ENCODE measurements at regions not wholly inside any gene's neighbourhood (a gene's known extent, or its start where the extent isn't known, plus 50 kb on each side); places are given as distances from the start of the nearest gene placed in this dataset.

DNA sequence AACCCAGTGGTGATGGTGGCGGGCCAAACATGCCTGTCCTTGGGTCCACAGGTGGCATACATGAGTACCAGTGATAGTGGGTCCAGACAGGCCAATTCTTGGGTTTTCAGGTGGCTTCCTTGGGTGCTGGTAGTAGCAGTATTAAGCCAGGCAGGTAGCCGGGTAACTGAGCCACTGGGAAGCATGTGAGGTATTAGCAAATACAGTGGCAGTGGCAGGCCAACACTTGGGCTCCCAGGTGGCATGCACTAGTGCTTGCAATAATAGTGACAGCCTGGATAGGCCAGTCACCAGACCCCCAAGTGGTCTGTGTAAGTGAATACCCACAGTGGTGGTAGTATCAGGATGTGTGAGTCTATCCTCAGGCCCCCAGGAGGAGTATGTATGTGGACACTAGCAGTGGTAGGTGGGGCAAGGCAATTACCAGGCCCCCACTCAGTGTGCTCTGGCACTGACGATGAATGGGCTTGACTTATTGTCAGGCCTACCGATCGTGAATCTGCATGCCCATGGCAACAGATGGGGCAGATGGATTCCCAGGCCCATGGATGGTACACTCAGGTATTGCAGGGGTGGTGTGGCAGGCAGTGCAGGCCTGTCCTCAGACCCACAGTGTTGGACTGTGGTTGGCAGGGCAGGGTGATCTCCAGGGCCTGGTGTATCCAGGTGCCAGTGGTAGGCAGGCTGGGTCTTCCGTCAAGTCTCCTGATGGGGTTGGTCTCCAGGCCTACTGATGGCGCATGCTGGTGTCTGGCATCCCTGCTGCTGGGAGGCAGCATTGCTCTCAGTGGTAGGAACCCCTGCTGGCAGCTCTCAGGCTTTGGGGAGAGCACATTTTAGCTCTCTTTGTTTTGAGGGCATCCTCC, 840.7 kb downstream of the FAM181B start:
- H3K9me3 ChIP-seq (ENCODE audit: low read length) = no peaks in the 10 kb centered on the region
- no peaks in the 10 kb centered on the region for H3K79me2 ChIP-seq (ENCODE audit: insufficient read depth, low read depth, low read length)
- no peak overlapping the region for H2AFZ ChIP-seq (ENCODE audit: low read length)
- intact Hi-C loops (cut with micrococcal nuclease; ENCODE audit: unreplicated experiment) = no loop called here
- H4K20me1 ChIP-seq (ENCODE audit: insufficient read depth, low read length) = no peaks in the 10 kb centered on the region
- ChIA-PET CTCF (ENCODE audit: unreplicated experiment) (no interaction called here), POLR2A (no interaction called here)
- no TSS peak for BruUV-seq (replicated peaks)
- H3K9me2 ChIP-seq (ENCODE audit: insufficient read depth, low read length) = no peaks in the 10 kb centered on the region
- no peaks in the 10 kb centered on the region for H3K36me3 ChIP-seq (ENCODE audit: insufficient read depth, low read length)
- no peak for DNase-seq (ENCODE audit: low spot score)
- H3K4me1 ChIP-seq (ENCODE audit: insufficient read depth, low read length, poor library complexity, severe bottlenecking) = no peaks in the 10 kb centered on the region
- TF ChIP-seq, protein P1, sequence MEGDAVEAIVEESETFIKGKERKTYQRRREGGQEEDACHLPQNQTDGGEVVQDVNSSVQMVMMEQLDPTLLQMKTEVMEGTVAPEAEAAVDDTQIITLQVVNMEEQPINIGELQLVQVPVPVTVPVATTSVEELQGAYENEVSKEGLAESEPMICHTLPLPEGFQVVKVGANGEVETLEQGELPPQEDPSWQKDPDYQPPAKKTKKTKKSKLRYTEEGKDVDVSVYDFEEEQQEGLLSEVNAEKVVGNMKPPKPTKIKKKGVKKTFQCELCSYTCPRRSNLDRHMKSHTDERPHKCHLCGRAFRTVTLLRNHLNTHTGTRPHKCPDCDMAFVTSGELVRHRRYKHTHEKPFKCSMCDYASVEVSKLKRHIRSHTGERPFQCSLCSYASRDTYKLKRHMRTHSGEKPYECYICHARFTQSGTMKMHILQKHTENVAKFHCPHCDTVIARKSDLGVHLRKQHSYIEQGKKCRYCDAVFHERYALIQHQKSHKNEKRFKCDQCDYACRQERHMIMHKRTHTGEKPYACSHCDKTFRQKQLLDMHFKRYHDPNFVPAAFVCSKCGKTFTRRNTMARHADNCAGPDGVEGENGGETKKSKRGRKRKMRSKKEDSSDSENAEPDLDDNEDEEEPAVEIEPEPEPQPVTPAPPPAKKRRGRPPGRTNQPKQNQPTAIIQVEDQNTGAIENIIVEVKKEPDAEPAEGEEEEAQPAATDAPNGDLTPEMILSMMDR (conservative IDR thresholded peaks at IDR 0.05; ENCODE audit: low read length) = no peak
- TF ChIP-seq EZH2phosphoT487 (IDR thresholded peaks at IDR 0.05; ENCODE audit: borderline replicate concordance, low read depth, low read length) = no peak
- H3K4me2 ChIP-seq (ENCODE audit: low read length) = no peak overlapping the region
- H3K4me3 ChIP-seq (ENCODE audit: low read depth, low read length, poor library complexity, severe bottlenecking) = no peak overlapping the region
- no peak overlapping the region for H3K27ac ChIP-seq (ENCODE audit: low read depth, low read length, poor library complexity, severe bottlenecking)

DNA sequence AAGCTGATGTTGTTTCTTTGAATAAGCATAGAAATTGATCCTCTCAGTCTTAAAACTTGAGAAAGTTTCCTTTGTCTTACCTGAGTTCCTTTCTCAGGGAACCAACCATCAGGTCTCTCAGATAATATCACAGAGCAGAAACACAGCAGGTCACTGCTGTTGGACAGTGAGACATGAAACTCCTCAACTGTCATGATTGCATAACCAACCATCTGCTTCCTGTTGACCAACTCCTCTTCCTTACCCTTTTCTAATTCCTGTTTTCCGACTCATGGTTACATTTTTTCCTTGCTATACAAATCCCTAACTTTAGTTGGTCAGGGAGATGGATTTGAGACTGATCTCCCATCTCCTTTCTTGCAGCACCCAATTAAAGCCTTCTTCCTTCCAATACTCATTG, 845.3 kb downstream of the FAM181B start:
- Histone ChIP-seq H3K79me2 (ENCODE audit: insufficient read depth, low read depth, low read length) (no peaks in the 10 kb centered on the region), H3K4me1 (ENCODE audit: insufficient read depth, low read length, poor library complexity, severe bottlenecking) (no peaks in the 10 kb centered on the region), H4K20me1 (ENCODE audit: insufficient read depth, low read length) (no peaks in the 10 kb centered on the region), H3K36me3 (ENCODE audit: insufficient read depth, low read length) (no peaks in the 10 kb centered on the region), H3K9me2 (ENCODE audit: insufficient read depth, low read length) (no peaks in the 10 kb centered on the region), H2AFZ (ENCODE audit: low read length) (no peak overlapping the region), H3K4me2 (ENCODE audit: low read length) (no peak overlapping the region), H3K4me3 (ENCODE audit: low read depth, low read length, poor library complexity, severe bottlenecking) (no peak overlapping the region), H3K27ac (ENCODE audit: low read depth, low read length, poor library complexity, severe bottlenecking) (no peak overlapping the region), H3K9me3 (ENCODE audit: low read length) (no peaks in the 10 kb centered on the region)
- no peak for DNase-seq (ENCODE audit: low spot score)
- ChIA-PET POLR2A (interaction anchor here (0.7 to 0.8 kb wide), 2 partner anchors 10 to 69 kb away, joined by 3 to 4 read pairs; no protein-coding TSS in a partner anchor), CTCF (ENCODE audit: unreplicated experiment) (no interaction called here)
- intact Hi-C loops (cut with micrococcal nuclease; ENCODE audit: unreplicated experiment) = no loop called here
- TF ChIP-seq, protein P1 (conservative IDR thresholded peaks at IDR 0.05; ENCODE audit: low read length) = no peak
- no peak for TF ChIP-seq EZH2phosphoT487 (IDR thresholded peaks at IDR 0.05; ENCODE audit: borderline replicate concordance, low read depth, low read length)
- BruUV-seq (replicated peaks) = no TSS peak

DNA sequence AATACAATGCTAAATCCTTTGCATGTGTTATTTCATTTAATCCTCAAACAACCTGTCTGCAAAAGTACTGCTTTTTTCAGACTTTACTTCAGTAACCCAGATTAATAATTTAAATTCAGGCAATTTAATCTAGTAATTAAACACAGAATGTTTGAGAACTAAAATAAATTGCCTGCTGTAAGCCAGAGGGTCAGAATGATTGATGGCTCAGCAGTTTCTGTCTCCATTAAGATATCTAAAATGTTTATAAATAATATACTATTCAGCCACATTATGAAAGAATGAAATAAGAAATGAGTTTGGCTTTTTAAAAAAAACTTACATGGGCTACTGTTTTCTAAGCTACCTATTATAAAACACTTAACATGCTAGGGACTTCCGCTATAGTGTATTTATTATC, 846.0 kb downstream of the FAM181B start:
- DNase-seq (ENCODE audit: low spot score) = no peak
- no peak overlapping the region for H2AFZ ChIP-seq (ENCODE audit: low read length)
- POLR2A ChIA-PET = interaction anchor here (0.7 to 1.7 kb wide), 3 partner anchors 13 to 587 kb away, joined by 3 to 4 read pairs (median 4); no protein-coding TSS in a partner anchor
- H3K36me3 ChIP-seq (ENCODE audit: insufficient read depth, low read length) = no peaks in the 10 kb centered on the region
- H3K4me3 ChIP-seq (ENCODE audit: low read depth, low read length, poor library complexity, severe bottlenecking) = no peak overlapping the region
- no peaks in the 10 kb centered on the region for H3K9me3 ChIP-seq (ENCODE audit: low read length)
- CTCF ChIA-PET (ENCODE audit: unreplicated experiment) = no interaction called here
- TF ChIP-seq, protein P1 (conservative IDR thresholded peaks at IDR 0.05; ENCODE audit: low read length) = no peak
- no peak for TF ChIP-seq EZH2phosphoT487 (IDR thresholded peaks at IDR 0.05; ENCODE audit: borderline replicate concordance, low read depth, low read length)
- BruUV-seq (replicated peaks) = no TSS peak
- no peak overlapping the region for H3K4me2 ChIP-seq (ENCODE audit: low read length)
- no peaks in the 10 kb centered on the region for H3K4me1 ChIP-seq (ENCODE audit: insufficient read depth, low read length, poor library complexity, severe bottlenecking)
- intact Hi-C loops (cut with micrococcal nuclease; ENCODE audit: unreplicated experiment) = no loop called here
- H4K20me1 ChIP-seq (ENCODE audit: insufficient read depth, low read length) = no peaks in the 10 kb centered on the region
- no peaks in the 10 kb centered on the region for H3K79me2 ChIP-seq (ENCODE audit: insufficient read depth, low read depth, low read length)
- H3K27ac ChIP-seq (ENCODE audit: low read depth, low read length, poor library complexity, severe bottlenecking) = no peak overlapping the region
- no peaks in the 10 kb centered on the region for H3K9me2 ChIP-seq (ENCODE audit: insufficient read depth, low read length)
